ENCODE measurements at regions not wholly inside any gene's neighbourhood (a gene's known extent, or its start where the extent isn't known, plus 50 kb on each side); places are given as distances from the start of the nearest gene placed in this dataset.
"Not testable (repeated sequence)": the region's sequence is repeated elsewhere in the genome, so short reads cannot be mapped to it uniquely, and the experiment has no call there.

DNA sequence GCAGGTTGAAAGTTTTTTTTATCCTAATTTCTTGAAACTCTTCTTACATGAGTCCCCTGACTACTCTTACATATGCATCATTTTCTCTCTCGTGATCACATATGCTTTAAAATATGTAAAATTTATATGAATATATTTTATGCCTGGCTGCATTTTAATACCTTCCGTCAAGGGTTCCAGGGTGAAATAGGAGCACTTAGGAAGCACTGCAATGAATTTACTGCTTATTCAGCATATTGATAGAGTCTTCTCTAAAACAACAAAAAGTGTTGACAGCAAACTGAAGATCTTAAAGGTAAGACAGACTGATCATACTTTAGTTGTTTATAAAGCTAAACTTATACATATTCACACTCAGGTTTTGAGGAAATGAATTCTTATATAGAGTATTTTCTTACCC lies 1191.6 kb upstream of the CRIM1 start:
- no peak for TF ChIP-seq CTCF (IDR thresholded peaks at IDR 0.05; ENCODE audit: insufficient read depth, low read depth, low read length, missing control alignments)
- DNase-seq (ENCODE audit: low read depth), result no peak

DNA sequence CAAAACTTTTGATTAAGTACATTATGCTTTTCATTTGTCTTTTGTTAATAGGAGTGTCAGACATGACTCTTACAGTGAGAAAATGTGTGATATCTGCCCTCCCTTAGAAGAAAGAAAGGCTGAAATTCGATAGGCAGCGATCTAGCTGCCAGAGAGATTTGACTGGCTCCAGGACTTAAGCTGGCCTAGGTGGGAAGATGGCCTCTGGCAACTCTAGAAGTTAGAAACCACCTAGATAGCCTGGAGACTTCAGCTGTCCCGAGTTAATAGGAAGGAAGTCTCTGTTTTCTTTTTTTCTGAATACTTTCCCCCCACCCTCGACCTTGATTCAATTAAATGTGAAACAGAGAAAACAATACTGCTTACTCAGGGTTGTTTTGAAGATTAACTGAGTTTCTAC lies 1194.7 kb upstream of the CRIM1 start:
- H3K4me3 ChIP-seq (ENCODE audit: low read length), result no peak overlapping the region
- no peak for DNase-seq (ENCODE audit: low read depth)
- no peak for TF ChIP-seq CTCF (IDR thresholded peaks at IDR 0.05; ENCODE audit: insufficient read depth, low read depth, low read length, missing control alignments)

More for the DNA sequence above, 1191.6 kb upstream of the CRIM1 start:
- no peak overlapping the region for H3K4me3 ChIP-seq (ENCODE audit: low read length)

- H3K4me3 ChIP-seq (ENCODE audit: low read length), result no peak overlapping the region
- DNase-seq (ENCODE audit: low read depth), result no peak
- TF ChIP-seq CTCF (IDR thresholded peaks at IDR 0.05; ENCODE audit: insufficient read depth, low read depth, low read length, missing control alignments), result no peak
Measured at GRCh38 chr2:35125871-35126270, 1229.7 kb upstream of the CRIM1 start.

DNA sequence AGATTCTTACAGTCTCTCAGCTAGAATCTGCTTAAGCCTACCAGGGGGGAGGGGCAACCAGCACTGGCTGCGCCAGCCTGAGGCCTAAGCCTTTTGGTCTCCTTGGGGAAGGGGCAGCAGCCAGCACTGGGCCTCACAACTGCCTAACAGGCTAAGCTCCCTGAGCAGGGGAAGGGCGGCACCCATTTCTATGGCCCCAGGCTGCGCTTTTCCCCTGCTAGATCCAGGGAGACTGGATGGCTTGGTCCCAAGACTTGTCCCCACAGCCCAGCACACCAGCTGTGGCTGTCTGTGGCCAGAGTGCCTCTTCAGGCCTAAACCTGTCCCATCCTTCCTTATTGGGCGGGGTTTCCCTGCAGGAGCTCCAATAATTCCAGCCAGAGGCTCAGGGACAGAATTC lies 1230.3 kb upstream of the CRIM1 start:
- DNase-seq (ENCODE audit: low read depth), result no peak
- no peak for TF ChIP-seq CTCF (IDR thresholded peaks at IDR 0.05; ENCODE audit: insufficient read depth, low read depth, low read length, missing control alignments)
- no peak overlapping the region for H3K4me3 ChIP-seq (ENCODE audit: low read length)

GRCh38 chr2:35116151-35116550 lies 1239.4 kb upstream of the CRIM1 start:
- no peak for DNase-seq (ENCODE audit: low read depth)
- H3K4me3 ChIP-seq (ENCODE audit: low read length), result no peak overlapping the region
- no peak for TF ChIP-seq CTCF (IDR thresholded peaks at IDR 0.05; ENCODE audit: insufficient read depth, low read depth, low read length, missing control alignments)

DNA sequence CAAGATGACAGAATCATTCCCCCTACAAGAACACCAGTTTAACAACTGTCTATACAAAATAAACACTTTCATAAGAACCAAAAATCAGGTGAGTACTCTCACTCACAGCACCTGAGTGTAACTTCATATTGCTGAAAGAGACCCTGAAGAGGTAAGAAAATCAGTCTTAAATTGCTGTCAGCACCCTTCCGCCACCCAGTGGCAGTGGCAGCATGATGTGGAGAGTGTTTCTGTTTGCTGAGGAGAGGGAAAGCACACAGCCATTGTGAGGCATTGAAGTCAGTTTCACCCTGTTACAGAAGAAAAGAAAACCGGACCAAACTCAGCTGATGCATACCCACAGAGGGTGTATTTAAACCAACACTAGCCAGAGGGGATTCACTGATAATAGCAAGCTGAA lies 1240.8 kb upstream of the CRIM1 start:
- peak; percentile 2 for DNase-seq (ENCODE audit: low read depth)
- H3K4me3 ChIP-seq (ENCODE audit: low read length), result no peak overlapping the region
- TF ChIP-seq CTCF (IDR thresholded peaks at IDR 0.05; ENCODE audit: insufficient read depth, low read depth, low read length, missing control alignments), result peak; percentile 34

DNA sequence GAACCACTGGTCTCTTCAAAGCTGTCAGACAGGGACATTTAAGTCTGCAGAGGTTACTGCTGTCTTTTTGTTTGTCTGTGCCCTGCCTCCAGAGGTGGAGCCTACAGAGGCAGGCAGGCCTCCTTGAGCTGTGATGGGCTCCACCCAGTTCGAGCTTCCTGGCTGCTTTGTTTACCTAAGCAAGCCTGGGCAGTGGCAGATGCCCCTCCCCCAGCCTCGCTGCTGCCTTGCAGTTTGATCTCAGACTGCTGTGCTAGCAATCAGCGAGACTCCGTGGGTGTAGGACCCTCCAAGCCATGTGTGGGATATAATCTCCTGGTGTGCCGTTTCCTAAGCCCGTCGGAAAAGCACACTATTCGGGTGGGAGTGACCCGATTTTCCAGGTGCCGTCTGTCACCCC lies 1243.2 kb upstream of the CRIM1 start:
- not testable (repeated sequence) for H3K4me3 ChIP-seq (ENCODE audit: low read length); DNase-seq (ENCODE audit: low read depth)

- TF ChIP-seq CTCF (IDR thresholded peaks at IDR 0.05; ENCODE audit: insufficient read depth, low read depth, low read length, missing control alignments), result no peak
- DNase-seq (ENCODE audit: low read depth), result no peak
- no peak overlapping the region for H3K4me3 ChIP-seq (ENCODE audit: low read length)
Measured at GRCh38 chr2:35104309-35104708, 1251.3 kb upstream of the CRIM1 start.
